ENCODE measurements at regions not wholly inside any gene's neighbourhood (a gene's known extent, or its start where the extent isn't known, plus 50 kb on each side); places are given as distances from the start of the nearest gene placed in this dataset.
"Not testable (repeated sequence)": the region's sequence is repeated elsewhere in the genome, so short reads cannot be mapped to it uniquely, and the experiment has no call there.

DNA sequence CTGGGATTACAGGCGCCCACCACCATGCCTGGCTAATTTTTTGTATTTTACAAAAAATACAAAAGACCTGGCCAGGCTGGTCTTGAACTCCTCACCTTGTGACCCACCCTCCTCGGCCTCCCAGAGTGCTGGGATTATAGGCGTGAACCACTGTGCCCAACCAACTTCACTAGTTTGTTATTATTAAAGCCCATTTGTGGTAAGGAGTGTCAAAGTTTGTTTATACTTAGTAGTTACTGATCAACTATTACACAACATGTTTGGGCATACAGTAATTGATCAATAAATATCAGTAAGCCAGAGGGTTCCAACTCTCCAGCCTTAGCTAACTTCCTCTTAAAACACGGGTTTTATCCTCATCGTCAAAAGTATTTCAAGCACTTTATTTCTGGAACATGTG is 67.5 kb upstream of the ZNG1B start:
- TF ChIP-seq, protein P1, sequence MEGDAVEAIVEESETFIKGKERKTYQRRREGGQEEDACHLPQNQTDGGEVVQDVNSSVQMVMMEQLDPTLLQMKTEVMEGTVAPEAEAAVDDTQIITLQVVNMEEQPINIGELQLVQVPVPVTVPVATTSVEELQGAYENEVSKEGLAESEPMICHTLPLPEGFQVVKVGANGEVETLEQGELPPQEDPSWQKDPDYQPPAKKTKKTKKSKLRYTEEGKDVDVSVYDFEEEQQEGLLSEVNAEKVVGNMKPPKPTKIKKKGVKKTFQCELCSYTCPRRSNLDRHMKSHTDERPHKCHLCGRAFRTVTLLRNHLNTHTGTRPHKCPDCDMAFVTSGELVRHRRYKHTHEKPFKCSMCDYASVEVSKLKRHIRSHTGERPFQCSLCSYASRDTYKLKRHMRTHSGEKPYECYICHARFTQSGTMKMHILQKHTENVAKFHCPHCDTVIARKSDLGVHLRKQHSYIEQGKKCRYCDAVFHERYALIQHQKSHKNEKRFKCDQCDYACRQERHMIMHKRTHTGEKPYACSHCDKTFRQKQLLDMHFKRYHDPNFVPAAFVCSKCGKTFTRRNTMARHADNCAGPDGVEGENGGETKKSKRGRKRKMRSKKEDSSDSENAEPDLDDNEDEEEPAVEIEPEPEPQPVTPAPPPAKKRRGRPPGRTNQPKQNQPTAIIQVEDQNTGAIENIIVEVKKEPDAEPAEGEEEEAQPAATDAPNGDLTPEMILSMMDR (IDR thresholded peaks at IDR 0.05): no peak
- Histone ChIP-seq H3K27me3 (no peaks in the 10 kb centered on the region), H3K4me1 (peaks cover 3% of the 10 kb centered on the region), H3K9me3 (no peaks in the 10 kb centered on the region), H3K4me3 (no peak overlapping the region), H3K27ac (no peak overlapping the region), H3K36me3 (no peaks in the 10 kb centered on the region)
- intact Hi-C loops (cut with DNase I): loop anchor here (5.0 kb wide), 1 partner anchor 123 kb away; no protein-coding TSS in a partner anchor
- no peak for DNase-seq
- no peak for ATAC-seq

GRCh38 chr2:113368581-113368980 is 68.9 kb upstream of the ZNG1B start:
- H3K4me3 ChIP-seq; H3K36me3 ChIP-seq; H3K27me3 ChIP-seq; DNase-seq; intact Hi-C loops (cut with DNase I); H3K4me1 ChIP-seq; H3K27ac ChIP-seq; H3K9me3 ChIP-seq: not testable (repeated sequence)
- ATAC-seq: peak; percentile 26

DNA sequence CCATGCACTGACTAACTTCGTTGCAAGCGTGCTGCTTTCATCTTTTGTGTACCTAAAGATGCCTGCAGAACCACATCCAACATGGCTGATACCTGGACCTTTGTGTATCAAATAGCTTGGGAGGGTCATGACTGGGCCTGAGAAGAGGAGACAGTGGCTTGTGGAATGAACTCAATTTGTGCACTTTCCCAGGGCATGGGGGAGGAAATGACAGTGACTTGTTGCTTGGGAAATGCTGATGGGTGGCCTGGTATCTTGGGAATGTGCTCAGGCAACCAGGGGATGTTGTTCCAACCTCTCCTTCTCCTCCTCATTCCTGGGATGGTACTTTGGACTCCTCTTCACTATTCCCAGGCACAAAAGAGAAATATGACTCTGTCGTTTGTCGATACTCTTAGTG is 70.7 kb upstream of the ZNG1B start:
- H3K27ac ChIP-seq; DNase-seq; ATAC-seq; H3K27me3 ChIP-seq; intact Hi-C loops (cut with DNase I); H3K9me3 ChIP-seq; H3K4me1 ChIP-seq; H3K4me3 ChIP-seq; H3K36me3 ChIP-seq: not testable (repeated sequence)

DNA sequence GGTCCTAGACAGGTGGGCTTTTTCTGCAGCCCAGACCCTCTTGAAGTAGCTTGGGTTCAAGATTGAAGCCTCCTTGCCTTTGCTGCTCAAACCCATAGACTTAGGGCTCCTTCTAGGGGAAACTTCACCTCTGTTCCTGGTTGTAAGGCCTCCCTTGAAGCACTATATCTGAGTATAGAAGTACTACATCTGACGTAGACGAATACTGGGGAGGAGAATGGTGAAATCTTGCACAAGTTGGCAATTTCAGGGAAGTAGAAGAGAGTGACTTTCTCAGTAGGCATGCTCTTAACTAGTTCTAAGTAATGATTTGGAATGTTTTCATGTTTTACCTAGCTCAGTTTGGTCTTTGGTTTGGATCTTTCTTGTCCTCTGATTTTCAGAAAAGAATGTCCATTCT is 71.7 kb upstream of the ZNG1B start:
- DNase-seq; H3K9me3 ChIP-seq; H3K27ac ChIP-seq; H3K4me3 ChIP-seq; H3K36me3 ChIP-seq; intact Hi-C loops (cut with DNase I); H3K4me1 ChIP-seq; H3K27me3 ChIP-seq: not testable (repeated sequence)
- peak; percentile 67 for ATAC-seq

DNA sequence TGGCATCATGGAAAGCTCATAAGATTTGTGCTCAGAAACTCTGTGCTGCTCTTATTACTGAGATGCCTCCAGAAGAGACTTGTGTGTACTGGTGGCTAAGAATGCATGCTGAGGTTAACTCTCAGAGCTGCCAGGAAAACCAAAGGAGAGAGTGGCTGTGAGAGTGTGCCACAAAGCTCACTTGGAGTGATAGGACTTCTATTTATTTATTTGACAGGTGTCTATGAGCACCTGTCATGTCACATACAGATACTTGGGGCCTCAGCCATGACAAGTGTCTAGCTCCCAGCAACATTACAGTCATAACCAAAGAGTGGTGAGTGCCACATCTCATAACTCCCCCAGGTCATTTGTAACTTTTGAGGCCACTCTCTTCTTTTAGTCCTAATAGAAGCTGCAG is 72.2 kb upstream of the ZNG1B start:
- ATAC-seq; H3K9me3 ChIP-seq; H3K27me3 ChIP-seq; DNase-seq; H3K4me3 ChIP-seq; H3K36me3 ChIP-seq; H3K4me1 ChIP-seq; intact Hi-C loops (cut with DNase I); H3K27ac ChIP-seq: not testable (repeated sequence)

DNA sequence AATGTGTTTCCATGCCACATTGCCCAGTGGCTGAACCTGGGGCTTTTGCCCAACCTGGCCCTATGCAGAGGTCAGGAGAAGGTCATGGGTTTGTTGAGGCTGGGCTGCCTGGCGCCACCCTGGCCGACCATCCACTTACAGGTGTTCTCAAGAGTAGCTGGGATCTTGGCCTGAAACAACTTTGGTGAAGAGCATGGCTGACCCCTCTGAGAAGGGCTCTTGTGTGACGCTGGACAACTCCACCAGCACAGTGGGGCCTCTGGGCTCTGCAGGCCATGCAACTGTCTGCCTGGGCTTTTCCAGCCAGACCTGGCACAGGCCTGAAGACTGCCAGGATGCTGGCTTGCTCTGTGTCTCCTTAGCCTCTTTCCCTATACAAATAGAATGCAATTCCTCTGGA is 76.4 kb upstream of the ZNG1B start:
- Histone ChIP-seq H3K4me1 (peaks cover 3% of the 10 kb centered on the region), H3K9me3 (no peaks in the 10 kb centered on the region), H3K27ac (no peak overlapping the region), H3K27me3 (no peaks in the 10 kb centered on the region), H3K36me3 (no peaks in the 10 kb centered on the region), H3K4me3 (no peak overlapping the region)
- DNase-seq (peak; percentile 68), ATAC-seq (peak; percentile 77)
- intact Hi-C loops (cut with DNase I): no loop called here
- TF ChIP-seq, protein P1 (IDR thresholded peaks at IDR 0.05): no peak

DNA sequence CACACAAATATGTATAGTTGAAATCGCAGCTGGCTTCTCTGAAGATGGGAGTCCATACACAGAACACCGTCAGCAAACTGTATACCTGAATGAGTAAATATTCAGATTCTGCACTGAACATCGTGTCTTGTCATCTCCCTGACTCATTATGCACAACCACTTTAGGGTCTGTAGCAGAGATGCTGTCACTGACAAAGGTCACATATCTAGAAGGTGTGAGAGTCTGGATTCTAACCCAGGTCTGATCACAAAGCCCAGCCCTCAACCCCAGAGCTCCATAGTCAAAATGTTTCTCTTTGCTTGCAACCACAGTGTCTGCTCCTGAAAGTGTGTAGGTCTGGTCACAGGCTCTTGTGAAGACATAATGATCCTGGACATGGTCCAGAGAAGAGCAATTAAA is 78.3 kb upstream of the PAX8 start:
- Histone ChIP-seq H3K4me3 (no peak overlapping the region), H3K36me3 (no peaks in the 10 kb centered on the region), H3K27ac (no peak overlapping the region), H3K27me3 (no peaks in the 10 kb centered on the region), H3K9me3 (no peaks in the 10 kb centered on the region), H3K4me1 (no peaks in the 10 kb centered on the region)
- intact Hi-C loops (cut with DNase I): no loop called here
- TF ChIP-seq, protein P1 (IDR thresholded peaks at IDR 0.05): no peak
- ATAC-seq (no peak), DNase-seq (no peak)

- H3K4me3 ChIP-seq; H3K4me1 ChIP-seq; intact Hi-C loops (cut with DNase I); DNase-seq; H3K27me3 ChIP-seq; H3K36me3 ChIP-seq; H3K9me3 ChIP-seq: not testable (repeated sequence)
- peak; percentile 76 for ATAC-seq
- H3K27ac ChIP-seq: peak overlapping the region; percentile 72
These were observed 77.6 kb upstream of the PAX8 start for GRCh38 chr2:113356284-113356683.

GRCh38 chr2:113355339-113356015 is 76.8 kb upstream of the PAX8 start:
- H3K4me3 ChIP-seq; intact Hi-C loops (cut with DNase I); H3K36me3 ChIP-seq; H3K27me3 ChIP-seq; DNase-seq; H3K4me1 ChIP-seq; H3K9me3 ChIP-seq: not testable (repeated sequence)
- H3K27ac ChIP-seq: peak overlapping the region; percentile 72
- peak; percentile 65 for ATAC-seq
